MV-4-11 (cell line): ENCODE measurements at regions not wholly inside any gene's neighbourhood (a gene's known extent, or its start where the extent isn't known, plus 50 kb on each side); places are given as distances from the start of the nearest gene placed in this dataset.

Experiments
- DNase-seq: peaks from one replicate; lab custom pipeline; 2025; lab: John Stamatoyannopoulos, UW

GRCh38 chr10:125399289-125399688 lies 238.9 kb upstream of the CTBP2 start:
- no peak for DNase-seq

GRCh38 chr10:125398270-125398669 lies 237.9 kb upstream of the CTBP2 start:
- no peak for DNase-seq

DNA sequence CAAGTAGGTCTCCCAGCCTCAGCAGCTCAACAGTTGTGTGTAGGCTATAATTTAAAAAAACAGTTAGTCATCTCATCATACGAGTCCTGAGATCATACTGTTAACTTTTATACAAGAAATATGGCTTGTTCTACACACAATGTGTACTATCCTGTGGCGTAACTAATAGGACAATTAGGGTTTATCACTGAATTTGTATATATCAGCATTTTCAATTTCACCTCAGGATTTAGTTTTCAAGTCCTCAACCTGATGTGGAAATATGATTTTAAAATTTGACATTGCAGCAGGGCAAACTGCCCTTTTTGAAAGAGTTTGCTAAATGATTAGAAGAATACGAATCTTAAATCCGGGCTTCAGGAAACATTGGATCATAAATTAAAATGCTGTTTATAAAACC lies 237.2 kb upstream of the CTBP2 start:
- DNase-seq, result no peak

DNA sequence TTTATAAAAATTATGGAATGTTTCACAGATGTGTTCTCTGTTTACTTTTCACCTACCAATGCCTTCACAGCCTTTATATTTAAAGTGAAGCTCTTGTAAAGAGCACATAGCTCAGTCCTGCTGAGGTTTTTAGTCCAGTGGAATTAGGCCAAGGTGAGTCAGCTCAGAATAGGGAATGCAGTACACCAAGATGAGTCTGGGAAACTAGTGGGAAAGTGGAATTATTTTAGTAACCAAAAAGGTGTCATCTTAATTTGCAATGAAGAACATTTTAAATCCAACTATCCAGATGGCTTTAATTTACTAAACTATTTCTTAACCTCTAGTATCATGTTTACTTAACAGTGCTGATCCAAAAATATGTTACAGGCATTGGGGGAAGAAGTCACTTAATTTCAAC lies 236.3 kb upstream of the CTBP2 start:
- DNase-seq, result no peak

DNA sequence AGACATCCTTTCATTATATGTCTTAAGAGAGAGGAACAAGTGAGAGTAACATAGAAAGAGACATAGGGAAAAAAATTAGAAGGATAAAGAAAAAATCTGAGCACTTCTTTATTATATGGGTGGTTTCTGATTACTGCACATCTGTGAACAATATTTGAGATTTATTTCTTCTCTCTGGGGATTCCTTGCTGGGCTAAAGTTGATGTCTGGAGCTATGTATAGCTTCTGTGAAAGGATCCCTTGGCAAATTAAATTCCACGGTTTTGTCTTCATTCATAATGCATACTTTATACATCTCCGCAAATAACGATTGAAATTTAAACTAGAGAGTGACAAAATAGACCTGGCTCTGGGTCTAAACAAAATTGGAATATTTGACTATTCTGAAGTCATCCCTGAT lies 232.2 kb upstream of the CTBP2 start:
- DNase-seq, result no peak

- DNase-seq, result no peak
Observed at GRCh38 chr10:125392154-125392553, 231.8 kb upstream of the CTBP2 start.

DNA sequence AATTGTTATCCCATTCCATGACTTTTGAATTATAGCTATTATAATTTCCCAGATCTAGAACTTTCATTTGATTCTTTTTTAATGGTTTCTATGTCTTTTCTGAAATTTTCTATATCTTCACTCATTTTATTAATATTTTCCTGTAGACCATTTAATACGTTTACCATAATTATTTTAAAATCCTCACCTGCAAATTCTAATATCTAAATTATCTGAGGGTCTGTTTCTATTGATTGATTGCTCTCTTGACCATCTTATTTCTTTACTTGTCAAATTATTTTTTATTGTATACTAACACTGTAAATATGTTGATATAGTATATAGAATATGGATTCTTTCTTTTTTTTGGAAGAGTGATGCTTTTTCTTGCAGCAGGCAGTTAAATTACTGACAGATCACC lies 229.3 kb upstream of the CTBP2 start:
- DNase-seq, result no peak

DNA sequence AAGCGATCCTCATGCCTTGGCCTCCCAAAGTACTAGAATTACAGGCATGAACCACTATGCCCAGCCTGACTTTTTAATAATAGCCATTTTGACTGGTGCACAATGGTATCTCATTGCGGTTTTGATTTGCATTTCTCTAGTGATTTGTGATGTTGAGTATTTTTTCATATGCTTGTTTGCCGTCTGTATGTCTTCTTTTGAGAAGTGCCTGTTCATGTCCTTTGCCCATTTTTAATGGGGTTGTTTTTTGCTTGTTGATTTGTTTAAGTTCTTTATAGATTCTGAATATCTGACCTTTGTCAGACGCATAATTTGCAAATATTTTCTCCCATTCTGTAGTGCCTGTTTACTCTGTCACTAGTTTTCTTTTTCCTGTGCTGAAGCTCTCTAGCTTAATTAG lies 219.2 kb upstream of the CTBP2 start:
- no peak for DNase-seq

DNA sequence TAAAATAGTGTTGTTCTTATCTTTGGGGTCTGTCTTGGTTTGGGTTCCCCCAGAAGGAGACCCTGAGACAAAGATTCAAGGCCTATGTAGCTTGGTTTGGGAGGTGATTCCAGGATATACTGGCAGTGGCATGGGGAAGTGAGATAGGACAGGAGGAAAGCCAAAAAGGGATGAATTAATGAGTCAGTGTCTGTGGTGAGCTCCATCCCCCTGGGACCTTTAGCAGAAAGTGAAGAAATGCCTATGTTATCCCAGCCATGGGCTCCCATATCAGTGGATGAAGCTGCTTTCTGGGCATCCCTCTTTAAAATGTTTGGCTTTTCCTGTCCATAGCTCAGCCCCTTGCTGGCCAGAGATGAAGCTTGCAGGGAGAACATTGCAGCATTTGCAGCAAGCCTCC lies 217.0 kb upstream of the CTBP2 start:
- DNase-seq, result no peak

DNA sequence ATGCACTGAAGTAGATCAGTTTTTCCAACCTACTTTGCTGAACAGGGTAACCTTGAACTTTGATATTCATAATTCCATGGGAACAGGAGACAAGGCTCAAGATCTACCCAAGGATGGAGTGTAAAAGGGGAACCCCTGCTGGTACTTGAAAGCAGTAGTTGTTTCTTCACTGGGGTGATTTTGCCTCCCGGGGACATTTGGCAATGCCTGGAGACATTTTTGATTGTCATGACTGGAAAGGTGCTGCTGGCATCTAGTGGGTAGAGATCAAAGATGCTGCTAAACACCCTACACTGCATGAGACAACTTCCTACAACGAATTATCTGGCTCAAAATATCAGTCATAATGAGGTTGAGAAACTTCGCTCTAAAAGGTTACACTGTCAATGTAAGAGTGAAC lies 214.8 kb upstream of the CTBP2 start:
- DNase-seq, result peak; percentile 5

DNA sequence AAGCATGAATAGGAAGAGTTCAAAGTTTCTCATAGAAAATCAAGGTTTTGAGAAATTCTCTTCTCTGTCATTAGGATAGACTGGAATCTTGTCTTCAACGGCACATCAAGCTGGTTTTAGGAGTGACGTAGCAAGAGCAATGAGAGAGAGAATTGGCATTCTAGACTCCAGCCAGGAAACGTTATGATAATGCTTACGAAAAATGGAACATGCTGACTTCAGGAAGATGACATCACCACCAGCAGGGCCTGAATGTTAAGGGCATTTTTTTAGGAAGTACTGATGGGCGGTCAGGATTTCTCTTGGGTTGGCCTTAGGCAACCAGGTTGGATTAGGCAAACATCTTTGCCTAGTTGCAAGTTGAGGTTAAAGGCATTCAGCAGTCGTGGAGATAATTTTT lies 213.2 kb upstream of the CTBP2 start:
- DNase-seq, result no peak

DNA sequence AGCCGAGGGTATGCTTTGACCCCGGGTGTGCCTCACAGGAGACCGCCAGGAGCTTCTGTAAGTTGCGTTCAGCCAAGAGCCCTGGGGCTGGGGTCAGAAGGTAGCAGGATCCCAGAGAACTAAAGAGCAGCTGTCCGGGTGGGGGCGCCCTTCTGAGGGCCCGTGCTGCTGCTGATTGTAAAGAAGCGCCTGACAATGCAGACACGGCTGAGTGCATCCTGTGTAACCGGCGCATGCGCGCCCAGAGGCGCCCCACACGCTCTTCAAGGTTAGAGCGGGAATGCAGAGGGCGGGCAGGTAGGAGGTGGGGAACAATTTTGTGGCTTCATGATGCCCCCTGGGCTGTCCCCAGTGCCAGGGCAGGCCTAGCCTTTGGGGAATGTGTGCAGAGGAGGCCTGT lies 210.2 kb upstream of the CTBP2 start:
- no peak for DNase-seq

DNA sequence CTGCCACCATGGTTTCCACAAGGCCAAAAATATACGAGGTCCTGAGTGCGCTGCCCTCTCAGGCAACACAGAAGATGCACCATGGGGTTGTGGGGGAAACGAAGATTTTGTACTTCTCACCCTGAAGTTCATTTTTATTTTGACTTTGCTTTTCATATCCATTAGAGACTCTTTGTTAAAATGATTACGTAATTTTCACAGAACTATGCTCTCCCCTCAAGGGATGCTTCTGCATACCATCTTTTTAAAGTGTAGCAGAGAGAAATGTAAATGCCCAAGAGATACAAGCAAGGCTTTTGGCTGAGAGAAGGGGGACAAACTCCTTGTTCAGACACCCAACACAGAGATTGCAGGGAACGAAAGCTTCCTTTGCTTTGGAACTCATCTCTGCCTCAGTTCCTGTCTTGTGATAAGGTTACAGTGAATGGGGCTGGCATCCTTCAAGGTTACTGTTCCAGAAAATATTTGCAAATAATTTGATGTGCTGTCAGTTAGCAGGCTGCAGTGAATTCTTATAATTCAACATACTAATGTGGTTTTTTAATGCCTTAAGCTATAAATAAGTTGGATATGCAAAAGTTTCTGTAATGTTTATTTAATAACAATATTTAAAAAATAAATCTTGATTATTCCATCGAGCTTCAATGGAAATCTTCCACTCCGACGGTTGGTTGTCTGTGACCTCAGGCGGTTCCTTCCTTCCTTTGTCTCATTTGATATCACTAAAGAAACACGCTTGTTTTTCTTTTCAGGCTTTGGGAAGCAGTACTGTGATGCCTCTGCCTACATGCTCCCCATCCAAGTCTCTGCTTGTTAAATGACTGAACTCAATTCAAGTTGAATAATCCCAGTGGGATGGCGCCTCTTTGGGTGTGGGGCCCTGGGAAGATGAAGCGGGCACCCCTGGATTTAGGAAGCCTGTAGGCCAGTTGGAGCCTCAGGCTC lies 209.3 kb upstream of the CTBP2 start:
- no peak for DNase-seq

DNA sequence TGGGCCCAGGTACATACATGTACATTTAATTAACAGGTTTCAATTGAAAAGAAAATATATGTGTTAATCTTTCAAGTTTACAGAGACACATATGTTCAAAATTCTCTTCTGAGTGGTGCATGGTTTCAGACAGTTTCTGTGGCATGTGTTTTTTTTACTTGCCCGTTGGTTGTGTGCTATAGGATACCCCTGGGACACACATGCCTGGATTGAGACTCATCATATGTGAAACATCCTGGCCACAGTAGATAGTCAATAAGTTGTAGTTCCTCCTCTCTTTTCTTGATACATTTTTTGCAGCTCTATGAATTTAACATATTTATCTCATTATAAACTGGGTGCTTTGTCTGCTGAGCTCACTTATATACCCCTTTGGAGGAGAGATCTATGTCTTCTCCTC lies 207.8 kb upstream of the CTBP2 start:
- no peak for DNase-seq

GRCh38 chr10:125363791-125364190 lies 203.4 kb upstream of the CTBP2 start:
- no peak for DNase-seq

DNA sequence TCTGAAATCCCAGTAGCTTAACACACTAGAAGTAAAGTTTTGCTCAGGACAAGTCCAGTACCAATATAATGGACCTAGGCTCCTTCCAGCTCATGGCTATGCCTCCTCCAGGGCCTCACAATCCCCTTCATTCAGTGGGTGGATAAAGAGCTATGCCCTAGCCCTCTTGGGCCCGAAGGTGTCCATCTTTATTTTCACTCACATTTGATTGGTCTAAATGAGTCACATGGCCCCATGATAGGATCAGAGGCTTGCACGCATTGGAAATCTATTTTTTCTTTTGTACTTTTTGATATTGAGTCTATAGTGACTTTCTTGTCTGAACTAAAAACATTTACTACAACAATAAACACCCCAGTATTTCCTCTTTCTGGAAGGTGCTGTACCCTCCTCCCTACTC lies 202.6 kb upstream of the CTBP2 start:
- DNase-seq, result no peak

DNA sequence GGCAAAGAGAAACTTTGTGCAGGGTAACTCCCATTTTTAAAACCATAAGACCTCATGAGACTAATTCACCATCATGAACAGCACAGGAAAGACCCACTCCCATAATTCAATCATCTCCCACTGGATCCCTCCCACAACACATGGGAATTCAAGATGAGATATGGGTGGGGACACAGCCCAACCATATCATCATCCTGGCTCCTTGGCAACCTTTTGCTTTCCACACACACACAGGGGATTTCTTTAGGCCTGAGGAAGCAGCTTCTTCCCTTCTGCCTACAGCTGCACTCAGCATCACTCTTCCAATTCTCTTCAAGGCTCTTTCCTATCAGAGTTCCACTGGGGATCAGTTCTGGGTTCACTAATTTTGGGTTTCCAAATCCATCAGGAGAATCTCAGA lies 199.0 kb upstream of the CTBP2 start:
- no peak for DNase-seq

DNA sequence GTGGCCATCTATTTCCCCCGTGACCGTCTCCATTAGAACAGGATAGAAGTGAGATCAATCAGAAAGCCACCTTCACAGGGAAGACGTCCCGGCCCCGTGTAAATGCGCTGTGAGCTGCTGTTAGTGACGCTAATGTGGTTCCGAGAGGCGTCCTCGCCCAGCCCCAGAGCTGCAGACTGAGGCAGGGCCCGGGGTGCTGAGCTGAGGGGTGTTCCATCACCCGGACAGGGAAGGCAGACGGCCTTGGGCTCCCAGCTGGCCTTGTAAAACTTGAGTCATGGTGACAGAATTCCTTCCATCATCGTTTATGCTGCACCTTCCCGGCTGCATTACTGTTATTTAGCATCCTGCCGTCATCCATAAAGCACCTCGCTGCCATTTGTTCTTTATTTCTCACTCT lies 195.3 kb upstream of the CTBP2 start:
- no peak for DNase-seq

- DNase-seq, result no peak
Observed at GRCh38 chr10:125350519-125350918, 190.2 kb upstream of the CTBP2 start.

GRCh38 chr10:125348536-125348935 lies 188.2 kb upstream of the CTBP2 start:
- DNase-seq, result no peak

- DNase-seq, result no peak
Observed at GRCh38 chr10:125344573-125345171, 184.3 kb upstream of the CTBP2 start.

GRCh38 chr10:125343983-125344382 lies 183.6 kb upstream of the CTBP2 start:
- DNase-seq, result no peak

GRCh38 chr10:125343118-125343925 lies 183.0 kb upstream of the CTBP2 start:
- no peak for DNase-seq
